HG03095 (cell line): ENCODE measurements at regions not wholly inside any gene's neighbourhood (a gene's known extent, or its start where the extent isn't known, plus 50 kb on each side); places are given as distances from the start of the nearest gene placed in this dataset.

Experiments
- ATAC-seq: cut with Tn5 transposase; IDR thresholded peaks from one replicate; pipeline ENCODE4 v1.9.1; 2021; ENCODE audit warnings: moderate library complexity; ENCODE audit not compliant: unreplicated experiment

DNA sequence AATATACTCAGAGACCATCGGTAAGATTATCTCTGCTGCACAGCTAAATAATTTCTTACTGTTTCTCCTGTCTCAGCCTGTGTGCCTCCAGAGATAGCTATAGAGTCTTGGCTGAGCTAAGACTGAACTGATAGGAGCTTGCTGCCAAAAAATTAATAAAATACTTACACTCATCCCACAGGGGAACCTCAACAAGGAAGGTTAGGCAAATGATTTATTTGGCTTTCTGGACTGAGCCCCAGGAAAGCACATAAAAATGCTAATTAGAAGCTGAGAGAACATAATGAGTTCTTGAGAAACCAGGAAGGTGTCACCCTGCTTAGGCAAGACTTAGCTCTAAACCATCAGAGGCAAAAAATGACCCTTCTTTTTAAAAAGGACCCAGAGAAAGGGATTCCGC lies 534.5 kb downstream of the TNS3 start:
- no peak for ATAC-seq

DNA sequence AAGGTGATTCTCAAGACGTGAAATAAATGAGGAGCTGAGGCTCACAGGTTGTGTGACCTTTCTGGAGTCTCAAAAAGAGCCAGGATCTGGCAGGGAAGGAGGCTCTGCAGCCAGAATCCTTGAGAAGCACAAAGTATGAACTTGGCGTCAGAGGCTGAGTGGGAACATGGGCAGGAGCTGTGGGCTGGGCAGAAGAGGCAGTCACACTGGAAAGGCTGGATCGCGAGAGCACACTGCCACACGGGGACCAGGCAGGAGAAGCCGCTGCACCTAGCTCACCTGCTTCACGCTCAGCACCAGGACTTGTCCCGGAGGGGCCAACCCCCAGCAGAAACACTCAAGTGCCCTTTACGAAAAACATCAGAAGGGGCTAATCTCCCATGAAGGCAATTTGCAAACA lies 535.0 kb downstream of the TNS3 start:
- ATAC-seq, result no peak

- ATAC-seq, result no peak
Observed at GRCh38 chr7:47045207-47046051, 536.5 kb downstream of the TNS3 start.

GRCh38 chr7:47044625-47045024 lies 537.3 kb downstream of the TNS3 start:
- no peak for ATAC-seq

DNA sequence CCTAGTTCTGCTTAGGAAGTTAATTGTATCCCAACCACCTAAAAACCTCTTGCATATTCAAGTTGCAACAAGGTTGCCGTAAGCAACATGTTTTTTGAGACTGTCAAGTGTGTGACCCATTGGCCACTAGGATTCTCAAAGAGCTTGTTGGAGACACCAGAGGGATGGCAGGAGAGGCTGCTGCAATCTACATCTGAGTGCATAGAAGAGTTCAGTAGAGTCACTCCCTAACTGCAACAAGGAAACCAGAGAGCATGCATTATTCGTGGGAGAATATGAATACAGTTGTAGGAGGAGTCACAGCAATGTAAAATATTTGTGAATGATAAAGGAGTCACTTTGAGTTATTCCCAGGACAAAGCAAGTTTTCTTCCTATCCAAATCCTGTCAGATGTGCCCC lies 538.6 kb downstream of the TNS3 start:
- ATAC-seq, result no peak

- no peak for ATAC-seq
Observed at GRCh38 chr7:47042669-47043068, 539.2 kb downstream of the TNS3 start.

DNA sequence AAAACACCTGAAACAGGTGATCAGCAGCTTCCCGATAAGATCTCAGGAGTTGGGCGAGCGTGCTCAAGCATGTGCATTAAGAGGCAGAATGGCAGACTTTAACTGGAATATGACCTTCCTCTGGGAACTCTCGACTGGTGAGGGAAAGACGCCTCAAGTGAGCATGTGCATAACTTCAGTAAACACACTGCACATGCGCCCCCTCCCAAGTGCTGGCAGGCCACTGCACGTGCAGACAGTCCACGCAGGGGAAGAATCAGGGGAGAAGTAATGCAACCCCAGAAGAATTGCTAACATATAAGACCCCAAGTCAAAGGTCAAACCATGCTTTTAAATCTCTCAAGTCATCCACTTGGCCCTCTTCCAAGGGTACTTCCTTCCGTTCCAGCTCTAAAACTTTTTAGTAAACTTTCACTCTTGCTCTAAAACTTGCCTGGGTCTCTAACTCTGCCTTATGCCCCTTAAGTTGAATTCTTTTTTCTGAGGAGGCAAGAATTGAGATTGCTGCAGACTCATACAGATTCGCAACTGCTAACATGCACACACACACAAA lies 541.0 kb downstream of the TNS3 start:
- ATAC-seq, result no peak

- ATAC-seq, result no peak
Observed at GRCh38 chr7:47039904-47040303, 542.0 kb downstream of the TNS3 start.

DNA sequence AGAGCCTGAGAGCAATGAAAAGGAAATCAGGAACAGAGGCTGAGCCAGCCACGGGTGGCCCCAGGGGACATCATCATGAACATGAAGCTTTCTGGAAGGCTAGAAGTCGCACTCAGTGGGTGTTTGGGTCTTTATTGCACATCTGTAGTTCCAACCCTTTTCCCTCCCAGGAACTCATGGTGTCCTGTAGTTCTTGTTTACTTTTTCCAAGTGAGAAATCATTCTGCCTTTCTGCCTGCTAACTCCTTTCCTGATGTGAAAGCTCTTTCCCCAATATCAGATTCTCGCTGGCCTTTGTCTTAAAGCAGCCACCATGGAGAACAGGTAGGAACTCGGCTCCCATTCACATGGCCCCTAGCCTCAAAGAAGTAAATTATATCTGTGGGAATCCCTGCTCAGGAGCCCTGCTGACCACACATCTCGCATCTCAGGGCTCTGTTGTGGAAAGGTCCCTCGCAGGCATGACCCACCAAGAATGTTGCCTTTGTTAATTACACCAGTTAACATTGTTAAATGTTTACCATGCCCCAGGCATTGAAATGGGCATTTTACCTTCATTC lies 542.7 kb downstream of the TNS3 start:
- no peak for ATAC-seq

- no peak for ATAC-seq
Observed at GRCh38 chr7:47038621-47039020, 543.3 kb downstream of the TNS3 start.

DNA sequence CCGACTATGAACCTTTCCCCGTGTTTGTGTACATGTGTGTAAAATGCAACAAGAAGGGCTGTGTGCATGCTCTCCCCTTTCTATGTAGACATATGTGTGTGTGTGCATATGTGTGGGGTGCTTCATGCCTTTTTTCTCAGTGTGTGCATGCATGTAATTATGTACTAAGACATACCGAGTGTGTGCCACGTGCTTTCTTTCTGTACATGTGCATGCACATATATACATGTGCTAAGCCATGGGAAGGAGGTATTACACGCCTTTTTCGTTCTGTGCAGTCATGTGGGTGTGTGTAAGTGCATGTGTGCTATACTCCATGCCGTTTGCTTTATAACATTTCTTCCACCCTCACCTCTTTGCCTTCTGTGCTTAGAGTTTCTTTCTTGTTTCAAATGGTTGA lies 544.3 kb downstream of the TNS3 start:
- no peak for ATAC-seq

GRCh38 chr7:47036909-47037308 lies 545.0 kb downstream of the TNS3 start:
- ATAC-seq, result no peak

- ATAC-seq, result no peak
Observed at GRCh38 chr7:47035522-47035921, 546.4 kb downstream of the TNS3 start.

DNA sequence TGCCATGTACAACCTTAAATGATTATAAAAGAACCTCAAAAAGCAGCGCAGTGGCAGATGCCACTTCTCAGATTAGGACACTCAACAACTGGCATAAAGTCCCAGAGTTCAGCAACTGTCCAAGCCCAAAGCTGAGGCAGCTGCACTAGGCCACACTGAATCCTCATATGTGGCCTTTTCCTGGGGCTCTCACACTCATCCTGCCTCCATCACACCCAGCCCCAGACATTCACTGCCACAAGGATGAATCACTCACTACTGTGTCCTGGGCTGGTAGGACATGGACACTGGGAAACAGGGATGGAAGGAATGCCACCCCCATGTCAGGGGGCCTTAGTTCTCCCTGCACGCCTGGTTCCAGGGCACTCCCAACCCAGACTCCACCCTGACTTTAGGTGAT lies 547.7 kb downstream of the TNS3 start:
- ATAC-seq, result no peak

DNA sequence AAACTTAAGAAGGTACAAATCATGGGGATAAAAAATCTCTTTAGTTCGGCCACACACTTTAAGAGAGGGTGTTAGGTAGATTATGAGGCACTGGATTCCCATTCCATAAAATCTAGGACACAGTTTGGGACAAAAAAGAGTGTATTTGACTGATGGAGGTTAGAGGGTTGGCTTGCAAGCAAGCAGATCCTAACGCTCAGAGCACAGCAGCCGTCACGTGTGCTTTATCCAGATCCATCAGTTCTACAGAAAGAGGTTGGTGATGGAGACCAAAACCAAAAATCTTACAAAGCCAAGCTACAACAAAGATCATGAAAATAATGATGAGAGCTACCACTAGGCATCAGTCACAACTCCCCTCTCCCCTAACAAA lies 549.4 kb downstream of the TNS3 start:
- ATAC-seq, result no peak

GRCh38 chr7:47031786-47032535 lies 550.0 kb downstream of the TNS3 start:
- no peak for ATAC-seq

DNA sequence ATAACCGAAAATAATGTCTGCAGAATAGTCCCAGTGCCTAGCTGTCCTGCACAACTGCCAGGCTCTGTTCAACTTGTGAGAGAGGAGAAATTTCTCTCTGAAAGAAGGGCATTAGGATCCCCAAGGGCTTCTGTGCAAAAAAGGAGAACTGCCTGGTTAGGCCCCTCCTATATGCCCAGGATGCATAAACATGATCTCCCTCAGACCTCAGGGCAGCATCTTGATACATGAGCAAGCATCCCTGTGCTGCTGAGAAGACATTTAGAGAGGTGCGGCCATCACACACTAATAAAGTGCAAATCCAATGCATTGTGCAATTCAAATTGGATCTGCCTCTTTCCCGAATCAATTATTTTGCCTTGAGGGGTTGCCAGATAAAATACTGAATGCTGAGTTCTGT lies 553.6 kb downstream of the TNS3 start:
- ATAC-seq, result no peak

- no peak for ATAC-seq
Observed at GRCh38 chr7:47027695-47028240, 554.1 kb downstream of the TNS3 start.

DNA sequence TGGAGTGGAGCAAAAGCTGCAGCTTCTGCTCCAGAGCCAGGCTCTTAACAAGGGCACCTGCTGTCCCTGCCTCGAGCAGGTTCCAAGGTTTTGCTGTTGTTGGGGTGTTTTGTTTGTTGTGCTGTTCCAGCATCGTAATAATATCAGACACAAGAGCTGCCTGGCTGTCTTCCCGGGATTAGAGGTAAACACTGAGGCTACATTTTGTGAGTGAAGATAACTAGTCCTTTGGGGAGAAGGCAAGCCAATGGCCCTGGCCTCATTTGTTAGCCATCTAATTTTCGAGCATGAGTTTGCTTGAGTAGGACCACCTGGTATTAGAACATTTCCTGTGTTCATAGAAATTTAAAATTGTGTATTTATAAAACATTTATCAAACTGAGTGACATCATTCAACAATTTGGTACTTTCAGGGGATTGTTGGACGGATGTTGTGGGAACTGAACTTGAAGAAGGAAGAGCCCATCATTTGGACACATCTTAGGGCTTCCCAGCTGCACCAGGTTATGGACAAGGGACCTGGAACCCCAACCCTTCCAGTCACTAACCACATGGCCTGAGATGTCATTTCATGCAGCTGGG lies 555.0 kb downstream of the TNS3 start:
- ATAC-seq, result no peak

DNA sequence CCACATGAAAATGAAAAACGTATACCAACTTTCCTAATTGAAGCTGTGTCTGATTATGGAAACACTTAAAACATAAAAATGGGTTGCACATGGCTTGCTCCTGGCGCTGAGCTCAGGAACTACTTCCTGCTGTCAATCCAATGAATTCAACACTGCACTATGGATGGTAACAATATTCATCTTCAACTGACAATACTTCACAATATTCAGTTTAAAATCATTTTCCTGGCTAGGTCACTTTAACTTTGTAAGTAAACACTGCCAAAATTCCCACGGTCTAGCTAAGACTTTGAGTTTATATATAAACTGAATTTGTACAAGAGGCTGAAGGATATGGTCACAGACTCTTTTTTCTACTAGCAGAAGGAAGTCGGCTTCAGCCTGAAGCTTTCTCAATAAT lies 556.9 kb downstream of the TNS3 start:
- ATAC-seq, result no peak

DNA sequence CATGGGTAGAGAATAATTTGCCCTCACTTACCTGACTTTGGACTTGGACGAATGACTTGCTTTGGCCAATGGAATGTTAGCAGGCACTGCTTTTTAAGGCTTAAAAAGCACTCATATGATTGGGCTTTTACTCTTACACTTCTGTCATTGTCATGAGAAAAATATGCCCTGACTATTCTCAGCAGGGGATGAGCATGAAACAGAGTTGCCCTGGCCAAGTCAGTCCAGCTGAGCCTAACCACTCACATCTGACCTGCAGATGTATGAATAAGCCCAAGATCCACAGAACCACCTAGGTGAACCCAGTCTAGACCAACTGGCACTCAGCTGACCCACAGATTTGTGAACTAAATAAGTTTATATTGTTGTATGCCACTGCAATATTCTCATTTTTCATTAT lies 573.5 kb downstream of the TNS3 start:
- no peak for ATAC-seq
